H1 (cell line): ENCODE measurements at regions not wholly inside any gene's neighbourhood (a gene's known extent, or its start where the extent isn't known, plus 50 kb on each side); places are given as distances from the start of the nearest gene placed in this dataset.

ENCODE experiments used
- CTCF ChIA-PET: fragments of 300-600 bp; sonication (Branson Sonifier 250); formaldehyde crosslinking; loops from one replicate; lab custom pipeline; 2021; ENCODE audit not compliant: partially characterized antibody; lab: Charles Lee
- POLR2A ChIA-PET: fragments of 300-600 bp; sonication (Branson Sonifier 250); formaldehyde crosslinking; loops from one replicate; lab custom pipeline; 2021; ENCODE audit warnings: inconsistent platforms; ENCODE audit not compliant: partially characterized antibody; lab: Charles Lee
- DNase-seq, 2 experiments: peaks; one replicate each; pipeline versions ENCODE4 v3.0.0 to v3.0.0-alpha.2; 2010 to 2022; ENCODE audit warnings: low spot score in 2 of 2, low read depth in 1 of 2, mixed read lengths in 1 of 2
- FAIRE-seq: peaks from 2 replicates; lab custom pipeline; 2011; peaks lifted over from hg19 to GRCh38; lab: Jason Lieb, UNC
- H2AFZ ChIP-seq: 2 replicates; pipeline ENCODE4 v1.8.1; 2012; ENCODE audit warnings: low read length, inconsistent platforms
- H2AK5ac ChIP-seq: 2 replicates; pipeline ENCODE4 v1.6.1; 2013; ENCODE audit warnings: low read depth, low read length
- H2BK120ac ChIP-seq: replicated peaks from 2 replicates; pipeline ENCODE3; 2013; ENCODE audit warnings: low read depth, low read length, inconsistent platforms
- H2BK12ac ChIP-seq: 2 replicates; pipeline ENCODE4 v1.6.1; 2013; ENCODE audit warnings: low read depth, low read length
- H2BK15ac ChIP-seq: 2 replicates; pipeline ENCODE4 v1.6.1; 2013; ENCODE audit warnings: low read length
- H2BK20ac ChIP-seq: 2 replicates; pipeline ENCODE4 v1.6.1; 2013; ENCODE audit warnings: low read length
- H2BK5ac ChIP-seq: 2 replicates; pipeline ENCODE4 v1.6.1; 2013; ENCODE audit warnings: low read depth, low read length
- H3K14ac ChIP-seq: 2 replicates; pipeline ENCODE4 v1.6.1; 2013; ENCODE audit warnings: inconsistent platforms; ENCODE audit not compliant: insufficient read length
- H3K18ac ChIP-seq: 2 replicates; pipeline ENCODE4 v1.6.1; 2013; ENCODE audit warnings: low read length; ENCODE audit errors: extremely low read depth
- H3K23ac ChIP-seq: 2 replicates; pipeline ENCODE4 v1.6.1; 2013; ENCODE audit warnings: inconsistent platforms; ENCODE audit not compliant: insufficient read length
- H3K23me2 ChIP-seq: 2 replicates; pipeline ENCODE4 v1.6.1; 2013; ENCODE audit warnings: low read depth, low read length
- H3K27ac ChIP-seq: 2 replicates; pipeline ENCODE4 v1.6.1; 2011; ENCODE audit warnings: low read depth, low read length, inconsistent platforms
- H3K27me3 ChIP-seq, 4 experiments: replicated peaks in 1 of 4; 1 replicate in 1 of 4; 2 replicates in 3 of 4; pipeline versions ENCODE4 v1.6.1 to v1.8.1; 2011 to 2013; ENCODE audit warnings: low read length in 3 of 4, mild to moderate bottlenecking in 3 of 4, inconsistent platforms in 2 of 4, mixed read lengths in 2 of 4, moderate library complexity in 1 of 4; ENCODE audit not compliant: control insufficient read depth in 3 of 4, insufficient read depth in 3 of 4; ENCODE audit errors: extremely low read depth in 1 of 4
- H3K36me3 ChIP-seq, 4 experiments: 2 replicates each; pipeline versions ENCODE4 v1.6.1 to v1.8.1; 2011 to 2013; ENCODE audit warnings: mild to moderate bottlenecking in 4 of 4, low read length in 3 of 4, moderate library complexity in 2 of 4, control low read depth in 1 of 4, inconsistent platforms in 1 of 4; ENCODE audit not compliant: insufficient read depth in 4 of 4, control insufficient read depth in 2 of 4
- H3K4ac ChIP-seq: replicated peaks from 2 replicates; pipeline ENCODE3; 2013; ENCODE audit warnings: low read length, low read depth, mixed read lengths, inconsistent platforms; ENCODE audit not compliant: insufficient read length
- H3K4me1 ChIP-seq, 4 experiments: replicated peaks in 1 of 4; 1 replicate in 1 of 4; 2 replicates in 3 of 4; pipeline versions ENCODE4 v1.6.1 to v1.8.1; 2011 to 2013; ENCODE audit warnings: low read length in 3 of 4, inconsistent platforms in 2 of 4, mixed read lengths in 1 of 4; ENCODE audit not compliant: insufficient read depth in 4 of 4, control insufficient read depth in 3 of 4
- H3K4me2 ChIP-seq, 2 experiments: 2 replicates each; pipeline versions ENCODE4 v1.6.1 to v1.8.1; 2011 to 2013; ENCODE audit warnings: low read depth in 2 of 2, low read length in 2 of 2, control low read depth in 1 of 2, inconsistent platforms in 1 of 2, mild to moderate bottlenecking in 1 of 2; ENCODE audit not compliant: insufficient read depth in 1 of 2
- H3K4me3 ChIP-seq, 4 experiments: fragments of 200-600, 300-600 bp in 1 of 4; sonication (generic), shearing (Covaris generic), sonication (Bioruptor Twin) in 1 of 4; 2 replicates each; pipeline versions ENCODE4 v1.5.1 to v1.8.1; 2011 to 2016; ENCODE audit warnings: low read length in 4 of 4, low read depth in 3 of 4, control low read depth in 2 of 4, inconsistent platforms in 2 of 4, mild to moderate bottlenecking in 2 of 4, mixed read lengths in 1 of 4, moderate library complexity in 1 of 4; ENCODE audit not compliant: insufficient read depth in 2 of 4; ENCODE audit errors: extremely low read depth in 1 of 4
- H3K56ac ChIP-seq: replicated peaks from 2 replicates; pipeline ENCODE3; 2013; ENCODE audit warnings: low read depth, mild to moderate bottlenecking, mixed read lengths, low read length, inconsistent platforms; ENCODE audit not compliant: insufficient read length
- H3K79me1 ChIP-seq: 2 replicates; pipeline ENCODE4 v1.6.1; 2013; ENCODE audit warnings: low read depth, low read length, control low read depth
- H3K79me2 ChIP-seq, 2 experiments: 2 replicates each; pipeline versions ENCODE4 v1.6.1 to v1.8.1; 2012 to 2013; ENCODE audit warnings: low read length in 2 of 2, mild to moderate bottlenecking in 2 of 2, inconsistent platforms in 1 of 2; ENCODE audit not compliant: insufficient read depth in 2 of 2, control insufficient read depth in 1 of 2
- H3K9ac ChIP-seq, 4 experiments: replicated peaks in 1 of 4; 1 replicate in 1 of 4; 2 replicates in 3 of 4; pipeline versions ENCODE4 v1.6.1 to v1.8.1; 2011 to 2013; ENCODE audit warnings: low read depth in 3 of 4, low read length in 3 of 4, control low read depth in 2 of 4, mild to moderate bottlenecking in 2 of 4, moderate library complexity in 2 of 4, inconsistent platforms in 1 of 4; ENCODE audit errors: extremely low read depth in 1 of 4
- H3K9me3 ChIP-seq, 2 experiments: 2 replicates each; pipeline versions ENCODE4 v1.6.1 to v1.8.1; 2012 to 2013; ENCODE audit warnings: mild to moderate bottlenecking in 2 of 2, moderate library complexity in 2 of 2, control low read depth in 1 of 2, inconsistent platforms in 1 of 2, low read depth in 1 of 2, low read length in 1 of 2, mixed read lengths in 1 of 2; ENCODE audit not compliant: insufficient read depth in 2 of 2
- H4K20me1 ChIP-seq, 2 experiments: replicated peaks in 1 of 2; 2 replicates each; pipeline versions ENCODE3 to v1.8.1; 2011 to 2013; ENCODE audit warnings: inconsistent platforms in 2 of 2, low read length in 2 of 2, mild to moderate bottlenecking in 1 of 2; ENCODE audit not compliant: insufficient read depth in 2 of 2, control insufficient read depth in 1 of 2
- H4K5ac ChIP-seq: 2 replicates; pipeline ENCODE4 v1.6.1; 2013; ENCODE audit warnings: low read length, low read depth, mixed read lengths, inconsistent platforms; ENCODE audit not compliant: insufficient read length
- H4K8ac ChIP-seq: 2 replicates; pipeline ENCODE4 v1.8.0; 2013; ENCODE audit warnings: mild to moderate bottlenecking, moderate library complexity, low read length, inconsistent platforms; ENCODE audit not compliant: insufficient read depth; ENCODE audit errors: extremely low read depth
- H4K91ac ChIP-seq: replicated peaks from 2 replicates; pipeline ENCODE3; 2013; ENCODE audit warnings: low read length, mixed read lengths, inconsistent platforms; ENCODE audit not compliant: insufficient read length
- CHD1 ChIP-seq: IDR thresholded peaks from 2 replicates; pipeline ENCODE4 v1.6.1; 2012; ENCODE audit warnings: low read depth, low read length, improper control_type of control experiment
- FOSL1 ChIP-seq: IDR thresholded peaks from 2 replicates; pipeline ENCODE4 v1.6.1; 2011; ENCODE audit warnings: mild to moderate bottlenecking, low read depth, low read length, moderate library complexity; ENCODE audit not compliant: insufficient read depth
- GABPA ChIP-seq: IDR thresholded peaks from 2 replicates; pipeline ENCODE4 v1.6.1; 2011; ENCODE audit warnings: mild to moderate bottlenecking, low read length, moderate library complexity, borderline replicate concordance; ENCODE audit not compliant: insufficient read depth
- POLR2A ChIP-seq, 2 experiments: IDR thresholded peaks; 1 replicate in 1 of 2; 2 replicates in 1 of 2; pipeline ENCODE4 v1.6.1; 2011; ENCODE audit warnings: low read depth in 2 of 2, low read length in 2 of 2, mild to moderate bottlenecking in 2 of 2; ENCODE audit errors: control extremely low read depth in 1 of 2
- RAD21 ChIP-seq, 2 experiments: IDR thresholded peaks in 1 of 2; conservative IDR thresholded peaks in 1 of 2; 2 replicates each; pipeline ENCODE4 v1.6.1; 2011; ENCODE audit warnings: low read depth in 2 of 2, low read length in 2 of 2, improper control_type of control experiment in 1 of 2, inconsistent platforms in 1 of 2, mild to moderate bottlenecking in 1 of 2, moderate library complexity in 1 of 2
- RXRA ChIP-seq: IDR thresholded peaks from 2 replicates; pipeline ENCODE4 v1.6.1; 2011; ENCODE audit warnings: low read depth, mild to moderate bottlenecking, low read length, moderate library complexity; ENCODE audit not compliant: insufficient read depth
- SAP30 ChIP-seq: fragments of 300-600 bp; sonication (generic); IDR thresholded peaks from 2 replicates; pipeline ENCODE4 v1.7.1; 2012; ENCODE audit warnings: low read length, moderate library complexity, mild to moderate bottlenecking, inconsistent platforms; ENCODE audit not compliant: insufficient read depth, insufficient replicate concordance
- SIRT6 ChIP-seq: IDR thresholded peaks from one replicate; pipeline ENCODE4 v1.7.1; 2012; ENCODE audit warnings: low read length, inconsistent platforms
- TAF1 ChIP-seq: IDR thresholded peaks from 2 replicates; pipeline ENCODE4 v1.6.1; 2011; ENCODE audit warnings: mild to moderate bottlenecking, low read depth, low read length
- TBP ChIP-seq: IDR thresholded peaks from 2 replicates; pipeline ENCODE4 v1.6.1; 2011; ENCODE audit warnings: low read depth, low read length, improper control_type of control experiment
- WGBS, 2 experiments: shearing (Covaris generic) in 1 of 2; methylation state at CpG; one replicate each; pipeline versions ENCODE4 v1.1.6 to v1.1.7; 2013 to 2015; ENCODE audit warnings: low lambda C conversion rate in 2 of 2, mixed read lengths in 2 of 2, inconsistent platforms in 1 of 2, low coverage in 1 of 2, missing lambda C conversion rate in 1 of 2; ENCODE audit not compliant: insufficient replicate concordance in 2 of 2, insufficient coverage in 1 of 2, insufficient read length in 1 of 2; ENCODE audit errors: extremely low coverage in 1 of 2, missing lambda C conversion rate in 1 of 2; 5-methylcytosine and 5-hydroxymethylcytosine counted together
- TF ChIP-seq, protein P1 (sequence below): IDR thresholded peaks from 2 replicates; pipeline ENCODE4 v1.6.1; 2012; ENCODE audit warnings: low read length, inconsistent platforms
- TF ChIP-seq, protein P2 (sequence below): IDR thresholded peaks from 2 replicates; pipeline ENCODE4 v1.6.1; 2011; ENCODE audit warnings: low read depth, mild to moderate bottlenecking, low read length; ENCODE audit not compliant: insufficient read depth

DNA sequence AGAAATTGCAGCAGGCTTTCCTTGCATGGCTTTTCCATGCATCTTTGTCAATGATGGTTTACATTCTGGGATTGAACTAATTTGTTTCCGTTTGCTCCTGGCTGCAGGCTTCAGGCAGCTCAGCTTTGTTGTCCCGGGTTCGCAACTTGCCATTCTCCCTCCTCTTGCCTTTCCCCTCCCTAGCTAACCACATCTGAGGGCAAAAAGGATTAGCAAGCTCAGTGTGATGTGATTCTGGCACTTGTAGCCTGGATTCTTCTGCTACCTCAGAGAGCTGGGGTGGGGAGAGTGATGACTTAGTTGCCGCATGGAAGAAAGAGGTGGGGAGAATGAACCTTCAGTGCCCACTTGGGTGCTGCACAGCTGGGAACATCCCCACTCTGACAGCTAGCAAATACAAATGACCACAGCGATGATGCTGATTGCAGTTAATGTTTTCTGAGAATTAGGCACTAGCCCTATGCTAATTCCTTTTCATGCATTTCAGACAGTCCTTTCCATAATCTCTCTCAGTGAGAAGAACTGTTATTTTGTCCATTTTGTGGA, 120.2 kb upstream of the SALL1 start:
- Histone ChIP-seq H2BK15ac (no peak overlapping the region), H3K23ac (no peak overlapping the region), H4K5ac (no peak overlapping the region), H2BK5ac (no peak overlapping the region), H3K4ac (no peak overlapping the region), H3K9me3 (0 out of 4 replicates have a peak, but pooled peaks cover 0 to 4% of the 10 kb centered on the region in 2 experiments), H4K91ac (no peak overlapping the region), H3K4me1 (no peaks in the 10 kb centered on the region), H3K79me2 (no peaks in the 10 kb centered on the region), H3K9ac (no peak overlapping the region), H3K18ac (no peak overlapping the region), H2AK5ac (no peak overlapping the region), H3K4me3 (no peak overlapping the region), H4K8ac (no peak overlapping the region), H3K79me1 (no peaks in the 10 kb centered on the region), H3K4me2 (no peak overlapping the region), H2BK120ac (no peak overlapping the region), H2BK12ac (no peak overlapping the region), H3K14ac (no peak overlapping the region), H4K20me1 (no peaks in the 10 kb centered on the region), H3K27me3 (no peaks in the 10 kb centered on the region; a peak in 1 of 7 replicates), H2BK20ac (no peak overlapping the region), H3K36me3 (no peaks in the 10 kb centered on the region), H3K56ac (no peak overlapping the region), H2AFZ (no peak overlapping the region), H3K27ac (no peak overlapping the region), H3K23me2 (no peaks in the 10 kb centered on the region)
- ChIA-PET POLR2A (no interaction called here), CTCF (interaction anchor here (0.7 to 1.3 kb wide), 2 partner anchors 10 to 88 kb away, joined by 3 to 4 read pairs; no protein-coding TSS in a partner anchor)
- WGBS, 2 experiments = 97% methylated on average over 5 of the region's 5 CpGs; no CpG with 5 or more reads in 1 of the 2 experiments
- DNase-seq (no peak), FAIRE-seq (no peak)
- TF ChIP-seq, protein P1, sequence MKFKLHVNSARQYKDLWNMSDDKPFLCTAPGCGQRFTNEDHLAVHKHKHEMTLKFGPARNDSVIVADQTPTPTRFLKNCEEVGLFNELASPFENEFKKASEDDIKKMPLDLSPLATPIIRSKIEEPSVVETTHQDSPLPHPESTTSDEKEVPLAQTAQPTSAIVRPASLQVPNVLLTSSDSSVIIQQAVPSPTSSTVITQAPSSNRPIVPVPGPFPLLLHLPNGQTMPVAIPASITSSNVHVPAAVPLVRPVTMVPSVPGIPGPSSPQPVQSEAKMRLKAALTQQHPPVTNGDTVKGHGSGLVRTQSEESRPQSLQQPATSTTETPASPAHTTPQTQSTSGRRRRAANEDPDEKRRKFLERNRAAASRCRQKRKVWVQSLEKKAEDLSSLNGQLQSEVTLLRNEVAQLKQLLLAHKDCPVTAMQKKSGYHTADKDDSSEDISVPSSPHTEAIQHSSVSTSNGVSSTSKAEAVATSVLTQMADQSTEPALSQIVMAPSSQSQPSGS = no peak
- TF ChIP-seq FOSL1 (no peak), RAD21 (IDR thresholded peaks at IDR 0.05 in 1 of 2, conservative IDR thresholded peaks at IDR 0.05 in 1 of 2; ENCODE audit: low read depth in 2 of 2, low read length in 2 of 2) (no peak), RXRA (no peak), POLR2A (IDR thresholded peaks at IDR 0.05; ENCODE audit: control extremely low read depth in 1 of 2, low read depth in 2 of 2, low read length in 2 of 2) (no peak), SIRT6 (no peak), TBP (no peak), CHD1 (no peak), TAF1 (no peak), GABPA (no peak), SAP30 (no peak)
- TF ChIP-seq, protein P2, sequence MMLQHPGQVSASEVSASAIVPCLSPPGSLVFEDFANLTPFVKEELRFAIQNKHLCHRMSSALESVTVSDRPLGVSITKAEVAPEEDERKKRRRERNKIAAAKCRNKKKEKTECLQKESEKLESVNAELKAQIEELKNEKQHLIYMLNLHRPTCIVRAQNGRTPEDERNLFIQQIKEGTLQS = no peak
